ENCODE measurements at regions not wholly inside any gene's neighbourhood (a gene's known extent, or its start where the extent isn't known, plus 50 kb on each side); places are given as distances from the start of the nearest gene placed in this dataset.

- Histone ChIP-seq H3K4me1 (ENCODE audit: control insufficient read depth in 5 of 5, insufficient read depth in 5 of 5, low read length in 5 of 5) (peaks cover 0 to 33% (median 0%) of the 10 kb centered on the region in 5 donors), H3K27me3 (ENCODE audit: control insufficient read depth in 3 of 3, insufficient read depth in 3 of 3, low read length in 2 of 3) (no peaks in the 10 kb centered on the region), H3K27ac (ENCODE audit: low read depth in 1 of 2, low read length in 1 of 2) (no peak overlapping the region), H3K9ac (ENCODE audit: insufficient read depth in 1 of 2, low read length in 2 of 2) (no peak overlapping the region), H3K36me3 (ENCODE audit: control insufficient read depth in 4 of 4, insufficient read depth in 4 of 4, low read length in 4 of 4) (no peaks in the 10 kb centered on the region), H3K9me3 (ENCODE audit: control insufficient read depth in 4 of 4, insufficient read depth in 3 of 4, low read length in 3 of 4) (no peaks in the 10 kb centered on the region), H3K4me3 (no peak overlapping the region)
- no peak for TF ChIP-seq CTCF (IDR thresholded peaks at IDR 0.05; ENCODE audit: control extremely low read depth, extremely low read depth)
- ATAC-seq (ENCODE audit: insufficient read depth, low FRiP score) (no peak), DNase-seq (no peak)
- WGBS, 2 donors: 84 to 85% methylated on average over 3 of the region's 3 CpGs
Measured at GRCh38 chr12:24759155-24759554, 189.7 kb downstream of the BCAT1 start.

GRCh38 chr12:24756479-24757024, 192.3 kb downstream of the BCAT1 start:
- Histone ChIP-seq H3K9me3 (ENCODE audit: control insufficient read depth in 4 of 4, insufficient read depth in 3 of 4, low read length in 3 of 4) (no peaks in the 10 kb centered on the region), H3K27me3 (ENCODE audit: control insufficient read depth in 3 of 3, insufficient read depth in 3 of 3, low read length in 2 of 3) (no peaks in the 10 kb centered on the region), H3K9ac (ENCODE audit: insufficient read depth in 1 of 2, low read length in 2 of 2) (no peak overlapping the region), H3K36me3 (ENCODE audit: control insufficient read depth in 4 of 4, insufficient read depth in 4 of 4, low read length in 4 of 4) (no peaks in the 10 kb centered on the region), H3K4me3 (no peak overlapping the region), H3K27ac (ENCODE audit: low read depth in 1 of 2, low read length in 1 of 2) (no peak overlapping the region), H3K4me1 (ENCODE audit: control insufficient read depth in 5 of 5, insufficient read depth in 5 of 5, low read length in 5 of 5) (peaks cover 0 to 37% (median 0%) of the 10 kb centered on the region in 5 donors)
- TF ChIP-seq CTCF (IDR thresholded peaks at IDR 0.05; ENCODE audit: control extremely low read depth, extremely low read depth): no peak
- 80 to 85% methylated on average over 3 of the region's 3 CpGs for WGBS, 2 donors
- DNase-seq (no peak), ATAC-seq (ENCODE audit: insufficient read depth, low FRiP score) (no peak)

- peak; percentile 48 to 73 (median 64) for DNase-seq
- no peaks in the 10 kb centered on the region for H3K36me3 ChIP-seq (ENCODE audit: control insufficient read depth in 4 of 4, insufficient read depth in 4 of 4, low read length in 4 of 4)
- TF ChIP-seq CTCF (IDR thresholded peaks at IDR 0.05; ENCODE audit: control extremely low read depth, extremely low read depth): no peak
- 60 to 79% methylated on average over 7 of the region's 7 CpGs for WGBS, 2 donors
- H3K9ac ChIP-seq (ENCODE audit: insufficient read depth in 1 of 2, low read length in 2 of 2): no peak overlapping the region
- H3K27me3 ChIP-seq (ENCODE audit: control insufficient read depth in 3 of 3, insufficient read depth in 3 of 3, low read length in 2 of 3): no peaks in the 10 kb centered on the region
- H3K9me3 ChIP-seq (ENCODE audit: control insufficient read depth in 4 of 4, insufficient read depth in 3 of 4, low read length in 3 of 4): no peaks in the 10 kb centered on the region
- H3K27ac ChIP-seq (ENCODE audit: low read depth in 1 of 2, low read length in 1 of 2): peak overlapping the region in 1 of 2 donors; percentile 52
- peak; percentile 81 for ATAC-seq (ENCODE audit: insufficient read depth, low FRiP score)
- peaks cover 0 to 22% (median 0%) of the 10 kb centered on the region in 5 donors for H3K4me1 ChIP-seq (ENCODE audit: control insufficient read depth in 5 of 5, insufficient read depth in 5 of 5, low read length in 5 of 5)
- no peak overlapping the region for H3K4me3 ChIP-seq
Measured at GRCh38 chr12:24754690-24755638, 193.9 kb downstream of the BCAT1 start.
